ENCODE measurements at regions not wholly inside any gene's neighbourhood (a gene's known extent, or its start where the extent isn't known, plus 50 kb on each side); places are given as distances from the start of the nearest gene placed in this dataset.
"Not testable (repeated sequence)": the region's sequence is repeated elsewhere in the genome, so short reads cannot be mapped to it uniquely, and the experiment has no call there.

- not testable (repeated sequence) for TF ChIP-seq JUNB (IDR thresholded peaks at IDR 0.05); MAZ (IDR thresholded peaks at IDR 0.05; ENCODE audit: borderline replicate concordance, low read depth, low read length); SMC3 (IDR thresholded peaks at IDR 0.05)
Measured at GRCh38 chr15:32316482-32316881, 86.6 kb downstream of the GOLGA8K start.
